ENCODE measurements at regions not wholly inside any gene's neighbourhood (a gene's known extent, or its start where the extent isn't known, plus 50 kb on each side); places are given as distances from the start of the nearest gene placed in this dataset.

DNA sequence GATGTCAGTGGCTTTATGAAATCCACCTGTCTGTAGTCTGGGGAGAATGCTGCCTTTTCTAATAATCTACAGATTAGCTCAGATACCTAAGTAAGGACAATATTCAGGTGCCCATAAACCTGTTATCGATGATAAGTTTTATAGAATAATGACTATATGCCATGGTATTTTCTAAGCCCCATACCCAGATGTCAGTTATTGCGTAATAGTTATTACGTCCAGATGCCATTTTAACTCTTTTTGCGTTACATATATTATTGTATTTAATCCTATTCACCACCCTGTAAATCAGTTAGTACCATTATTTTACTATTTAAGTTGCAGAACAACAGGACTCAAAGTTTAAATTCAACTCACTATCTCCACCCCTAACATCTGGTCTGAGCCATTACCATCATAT, 1343.9 kb upstream of the ACO1 start:
- Histone ChIP-seq H3K27me3 (ENCODE audit: control insufficient read depth in 2 of 2, insufficient read depth in 2 of 2, low read length in 2 of 2) (no peaks in the 10 kb centered on the region), H3K9ac (ENCODE audit: insufficient read depth in 1 of 2, low read depth in 2 of 2, low read length in 2 of 2) (no peak overlapping the region), H3K4me3 (no peak overlapping the region), H3K36me3 (ENCODE audit: control insufficient read depth, insufficient read depth, low read length) (no peaks in the 10 kb centered on the region), H3K4me2 (ENCODE audit: insufficient read depth, low read length) (no peak overlapping the region), H4K20me1 (replicated peaks; ENCODE audit: control insufficient read depth, insufficient read depth, low read length) (no peaks in the 10 kb centered on the region), H3K27ac (ENCODE audit: extremely low read depth, low read depth, low read length) (no peak overlapping the region), H3K4me1 (replicated peaks in 1 of 2; ENCODE audit: control insufficient read depth in 2 of 2, insufficient read depth in 2 of 2, low read length in 2 of 2) (no peaks in the 10 kb centered on the region), H3K79me2 (ENCODE audit: control insufficient read depth, insufficient read depth, low read length) (no peaks in the 10 kb centered on the region), H2AFZ (ENCODE audit: low read depth, low read length) (no peak overlapping the region), H3K9me3 (replicated peaks; ENCODE audit: control insufficient read depth, insufficient read depth, low read depth, low read length) (no peaks in the 10 kb centered on the region), H3K9me1 (ENCODE audit: control insufficient read depth, insufficient read depth, low read length) (no peaks in the 10 kb centered on the region)
- no peak for DNase-seq (ENCODE audit: extremely low read depth in 1 of 4, low spot score in 3 of 4)
- CTCF ChIA-PET (ENCODE audit: low intra/inter-chr PET ratio): no interaction called here
- TF ChIP-seq ZNF143 (CRISPR knock-in tag; IDR thresholded peaks at IDR 0.05) (no peak), PCBP1 (IDR thresholded peaks at IDR 0.05; ENCODE audit: low read depth, low read length, poor library complexity, severe bottlenecking) (no peak), RCOR1 (IDR thresholded peaks at IDR 0.05; ENCODE audit: borderline replicate concordance in 1 of 2, low read depth in 2 of 2, low read length in 2 of 2) (no peak), POLR3A (IDR thresholded peaks at IDR 0.05; ENCODE audit: borderline replicate concordance, extremely low read depth, insufficient read depth, insufficient read length) (no peak)
- TF ChIP-seq, protein P1, sequence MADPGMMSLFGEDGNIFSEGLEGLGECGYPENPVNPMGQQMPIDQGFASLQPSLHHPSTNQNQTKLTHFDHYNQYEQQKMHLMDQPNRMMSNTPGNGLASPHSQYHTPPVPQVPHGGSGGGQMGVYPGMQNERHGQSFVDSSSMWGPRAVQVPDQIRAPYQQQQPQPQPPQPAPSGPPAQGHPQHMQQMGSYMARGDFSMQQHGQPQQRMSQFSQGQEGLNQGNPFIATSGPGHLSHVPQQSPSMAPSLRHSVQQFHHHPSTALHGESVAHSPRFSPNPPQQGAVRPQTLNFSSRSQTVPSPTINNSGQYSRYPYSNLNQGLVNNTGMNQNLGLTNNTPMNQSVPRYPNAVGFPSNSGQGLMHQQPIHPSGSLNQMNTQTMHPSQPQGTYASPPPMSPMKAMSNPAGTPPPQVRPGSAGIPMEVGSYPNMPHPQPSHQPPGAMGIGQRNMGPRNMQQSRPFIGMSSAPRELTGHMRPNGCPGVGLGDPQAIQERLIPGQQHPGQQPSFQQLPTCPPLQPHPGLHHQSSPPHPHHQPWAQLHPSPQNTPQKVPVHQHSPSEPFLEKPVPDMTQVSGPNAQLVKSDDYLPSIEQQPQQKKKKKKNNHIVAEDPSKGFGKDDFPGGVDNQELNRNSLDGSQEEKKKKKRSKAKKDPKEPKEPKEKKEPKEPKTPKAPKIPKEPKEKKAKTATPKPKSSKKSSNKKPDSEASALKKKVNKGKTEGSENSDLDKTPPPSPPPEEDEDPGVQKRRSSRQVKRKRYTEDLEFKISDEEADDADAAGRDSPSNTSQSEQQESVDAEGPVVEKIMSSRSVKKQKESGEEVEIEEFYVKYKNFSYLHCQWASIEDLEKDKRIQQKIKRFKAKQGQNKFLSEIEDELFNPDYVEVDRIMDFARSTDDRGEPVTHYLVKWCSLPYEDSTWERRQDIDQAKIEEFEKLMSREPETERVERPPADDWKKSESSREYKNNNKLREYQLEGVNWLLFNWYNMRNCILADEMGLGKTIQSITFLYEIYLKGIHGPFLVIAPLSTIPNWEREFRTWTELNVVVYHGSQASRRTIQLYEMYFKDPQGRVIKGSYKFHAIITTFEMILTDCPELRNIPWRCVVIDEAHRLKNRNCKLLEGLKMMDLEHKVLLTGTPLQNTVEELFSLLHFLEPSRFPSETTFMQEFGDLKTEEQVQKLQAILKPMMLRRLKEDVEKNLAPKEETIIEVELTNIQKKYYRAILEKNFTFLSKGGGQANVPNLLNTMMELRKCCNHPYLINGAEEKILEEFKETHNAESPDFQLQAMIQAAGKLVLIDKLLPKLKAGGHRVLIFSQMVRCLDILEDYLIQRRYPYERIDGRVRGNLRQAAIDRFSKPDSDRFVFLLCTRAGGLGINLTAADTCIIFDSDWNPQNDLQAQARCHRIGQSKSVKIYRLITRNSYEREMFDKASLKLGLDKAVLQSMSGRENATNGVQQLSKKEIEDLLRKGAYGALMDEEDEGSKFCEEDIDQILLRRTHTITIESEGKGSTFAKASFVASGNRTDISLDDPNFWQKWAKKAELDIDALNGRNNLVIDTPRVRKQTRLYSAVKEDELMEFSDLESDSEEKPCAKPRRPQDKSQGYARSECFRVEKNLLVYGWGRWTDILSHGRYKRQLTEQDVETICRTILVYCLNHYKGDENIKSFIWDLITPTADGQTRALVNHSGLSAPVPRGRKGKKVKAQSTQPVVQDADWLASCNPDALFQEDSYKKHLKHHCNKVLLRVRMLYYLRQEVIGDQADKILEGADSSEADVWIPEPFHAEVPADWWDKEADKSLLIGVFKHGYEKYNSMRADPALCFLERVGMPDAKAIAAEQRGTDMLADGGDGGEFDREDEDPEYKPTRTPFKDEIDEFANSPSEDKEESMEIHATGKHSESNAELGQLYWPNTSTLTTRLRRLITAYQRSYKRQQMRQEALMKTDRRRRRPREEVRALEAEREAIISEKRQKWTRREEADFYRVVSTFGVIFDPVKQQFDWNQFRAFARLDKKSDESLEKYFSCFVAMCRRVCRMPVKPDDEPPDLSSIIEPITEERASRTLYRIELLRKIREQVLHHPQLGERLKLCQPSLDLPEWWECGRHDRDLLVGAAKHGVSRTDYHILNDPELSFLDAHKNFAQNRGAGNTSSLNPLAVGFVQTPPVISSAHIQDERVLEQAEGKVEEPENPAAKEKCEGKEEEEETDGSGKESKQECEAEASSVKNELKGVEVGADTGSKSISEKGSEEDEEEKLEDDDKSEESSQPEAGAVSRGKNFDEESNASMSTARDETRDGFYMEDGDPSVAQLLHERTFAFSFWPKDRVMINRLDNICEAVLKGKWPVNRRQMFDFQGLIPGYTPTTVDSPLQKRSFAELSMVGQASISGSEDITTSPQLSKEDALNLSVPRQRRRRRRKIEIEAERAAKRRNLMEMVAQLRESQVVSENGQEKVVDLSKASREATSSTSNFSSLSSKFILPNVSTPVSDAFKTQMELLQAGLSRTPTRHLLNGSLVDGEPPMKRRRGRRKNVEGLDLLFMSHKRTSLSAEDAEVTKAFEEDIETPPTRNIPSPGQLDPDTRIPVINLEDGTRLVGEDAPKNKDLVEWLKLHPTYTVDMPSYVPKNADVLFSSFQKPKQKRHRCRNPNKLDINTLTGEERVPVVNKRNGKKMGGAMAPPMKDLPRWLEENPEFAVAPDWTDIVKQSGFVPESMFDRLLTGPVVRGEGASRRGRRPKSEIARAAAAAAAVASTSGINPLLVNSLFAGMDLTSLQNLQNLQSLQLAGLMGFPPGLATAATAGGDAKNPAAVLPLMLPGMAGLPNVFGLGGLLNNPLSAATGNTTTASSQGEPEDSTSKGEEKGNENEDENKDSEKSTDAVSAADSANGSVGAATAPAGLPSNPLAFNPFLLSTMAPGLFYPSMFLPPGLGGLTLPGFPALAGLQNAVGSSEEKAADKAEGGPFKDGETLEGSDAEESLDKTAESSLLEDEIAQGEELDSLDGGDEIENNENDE (IDR thresholded peaks at IDR 0.05; ENCODE audit: low read depth, low read length): no peak
- WGBS (ENCODE audit: insufficient coverage, low coverage, missing lambda C conversion rate): no CpG with 5 or more reads among the region's 4 CpGs
- no peak for ATAC-seq
- in situ Hi-C loops (cut with MboI): no loop called here
- POLR2A ChIA-PET: no interaction called here
- intact Hi-C loops (cut with micrococcal nuclease): no loop called here
- no TSS peak for BruUV-seq (replicated peaks)
- FAIRE-seq: no peak

Measured in K562 (cell line).